Hepatocyte (in vitro differentiated cells): ENCODE measurements at regions not wholly inside any gene's neighbourhood (a gene's known extent, or its start where the extent isn't known, plus 50 kb on each side); places are given as distances from the start of the nearest gene placed in this dataset.

Experiments used
- DNase-seq: peaks from one replicate; pipeline ENCODE4 v3.0.0-alpha.2; 2016; ENCODE audit warnings: low spot score
- H2AFZ ChIP-seq: fragments of 200-600 bp; sonication (generic); 2 replicates; pipeline ENCODE4 v1.6.0; 2016; ENCODE audit warnings: antibody characterized with exemption, mild to moderate bottlenecking
- H3K27ac ChIP-seq: fragments of 200-600 bp; sonication (generic); 2 replicates; pipeline ENCODE4 v1.5.1; 2016; ENCODE audit warnings: mild to moderate bottlenecking
- H3K27me3 ChIP-seq: fragments of 200-600 bp; sonication (generic); 2 replicates; pipeline ENCODE4 v1.6.1; 2016
- H3K36me3 ChIP-seq: fragments of 200-600 bp; sonication (generic); replicated peaks from 2 replicates; pipeline ENCODE4 v1.5.1; 2016; ENCODE audit warnings: low read depth; ENCODE audit not compliant: insufficient read depth
- H3K4me1 ChIP-seq: fragments of 200-600 bp; sonication (generic); 2 replicates; pipeline ENCODE4 v1.5.1; 2016; ENCODE audit warnings: mild to moderate bottlenecking, moderate library complexity; ENCODE audit not compliant: insufficient read depth
- H3K4me2 ChIP-seq: fragments of 200-600 bp; sonication (generic); 2 replicates; pipeline ENCODE4 v1.6.0; 2016
- H3K4me3 ChIP-seq: fragments of 200-600 bp; sonication (generic); 2 replicates; pipeline ENCODE4 v1.5.1; 2016; ENCODE audit warnings: mild to moderate bottlenecking
- H3K79me2 ChIP-seq: fragments of 200-600 bp; sonication (generic); 2 replicates; pipeline ENCODE4 v1.6.0; 2017; ENCODE audit warnings: mild to moderate bottlenecking
- H3K9me2 ChIP-seq: fragments of 200-600 bp; sonication (generic); replicated peaks from 2 replicates; pipeline ENCODE4 v1.6.0; 2017; ENCODE audit warnings: mild to moderate bottlenecking; ENCODE audit not compliant: insufficient read depth
- H3K9me3 ChIP-seq: fragments of 200-600 bp; sonication (generic); 2 replicates; pipeline ENCODE4 v1.5.1; 2016; ENCODE audit warnings: low read depth, mild to moderate bottlenecking
- H4K20me1 ChIP-seq: fragments of 200-600 bp; sonication (generic); 2 replicates; pipeline ENCODE4 v1.6.0; 2016; ENCODE audit warnings: mild to moderate bottlenecking; ENCODE audit not compliant: insufficient read depth, poor library complexity, severe bottlenecking
- EZH2 ChIP-seq: fragments of 200-600 bp; sonication (generic); IDR thresholded peaks from 2 replicates; pipeline ENCODE4 v1.6.1; 2016; ENCODE audit warnings: antibody characterized with exemption, mild to moderate bottlenecking, borderline replicate concordance
- EZH2phosphoT487 ChIP-seq: fragments of 200-600 bp; sonication (generic); IDR thresholded peaks from one replicate; pipeline ENCODE4 v1.6.1; 2018; ENCODE audit warnings: antibody characterized with exemption, mild to moderate bottlenecking, low read depth, moderate library complexity; ENCODE audit not compliant: unreplicated experiment, severe bottlenecking
- WGBS: methylation state at CpG from one replicate; pipeline ENCODE4 v1.1.6; 2016; ENCODE audit warnings: low lambda C conversion rate; ENCODE audit errors: missing lambda C conversion rate; 5-methylcytosine and 5-hydroxymethylcytosine counted together
- TF ChIP-seq, protein P1 (sequence below): fragments of 200-600 bp; sonication (generic); IDR thresholded peaks from 2 replicates; pipeline ENCODE4 v1.5.1; 2016; ENCODE audit warnings: antibody characterized with exemption, mild to moderate bottlenecking; ENCODE audit not compliant: poor library complexity

DNA sequence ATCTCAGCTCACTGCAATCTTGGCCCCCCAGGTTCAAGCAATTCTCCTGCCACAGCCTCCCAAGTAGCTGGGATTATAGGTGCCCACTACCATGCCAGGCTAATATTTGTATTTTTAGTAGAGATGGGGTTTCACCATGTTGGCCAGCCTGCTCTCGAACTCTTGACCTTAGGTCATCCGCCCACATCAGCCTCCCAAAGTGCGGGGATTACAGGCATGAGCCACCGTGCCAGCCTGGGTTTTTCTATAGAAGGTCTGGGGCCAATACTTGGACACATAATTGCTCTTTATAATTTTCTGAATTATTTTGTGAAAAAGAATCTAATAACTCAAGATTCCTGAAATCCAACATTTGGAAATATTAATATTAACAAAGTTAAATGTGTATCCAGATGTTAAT is 1267.7 kb upstream of the ADGRL4 start:
- TF ChIP-seq, protein P1, sequence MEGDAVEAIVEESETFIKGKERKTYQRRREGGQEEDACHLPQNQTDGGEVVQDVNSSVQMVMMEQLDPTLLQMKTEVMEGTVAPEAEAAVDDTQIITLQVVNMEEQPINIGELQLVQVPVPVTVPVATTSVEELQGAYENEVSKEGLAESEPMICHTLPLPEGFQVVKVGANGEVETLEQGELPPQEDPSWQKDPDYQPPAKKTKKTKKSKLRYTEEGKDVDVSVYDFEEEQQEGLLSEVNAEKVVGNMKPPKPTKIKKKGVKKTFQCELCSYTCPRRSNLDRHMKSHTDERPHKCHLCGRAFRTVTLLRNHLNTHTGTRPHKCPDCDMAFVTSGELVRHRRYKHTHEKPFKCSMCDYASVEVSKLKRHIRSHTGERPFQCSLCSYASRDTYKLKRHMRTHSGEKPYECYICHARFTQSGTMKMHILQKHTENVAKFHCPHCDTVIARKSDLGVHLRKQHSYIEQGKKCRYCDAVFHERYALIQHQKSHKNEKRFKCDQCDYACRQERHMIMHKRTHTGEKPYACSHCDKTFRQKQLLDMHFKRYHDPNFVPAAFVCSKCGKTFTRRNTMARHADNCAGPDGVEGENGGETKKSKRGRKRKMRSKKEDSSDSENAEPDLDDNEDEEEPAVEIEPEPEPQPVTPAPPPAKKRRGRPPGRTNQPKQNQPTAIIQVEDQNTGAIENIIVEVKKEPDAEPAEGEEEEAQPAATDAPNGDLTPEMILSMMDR, result no peak
- TF ChIP-seq EZH2phosphoT487 (no peak), EZH2 (no peak)
- Histone ChIP-seq H3K27ac (no peak overlapping the region), H3K9me3 (no peaks in the 10 kb centered on the region), H3K27me3 (no peaks in the 10 kb centered on the region), H3K9me2 (no peaks in the 10 kb centered on the region), H3K4me3 (no peak overlapping the region), H3K36me3 (no peaks in the 10 kb centered on the region), H2AFZ (no peak overlapping the region), H4K20me1 (no peaks in the 10 kb centered on the region), H3K79me2 (no peaks in the 10 kb centered on the region), H3K4me2 (no peak overlapping the region), H3K4me1 (no peaks in the 10 kb centered on the region)
- no peak for DNase-seq
- WGBS, result 95% methylated on average over 4 of the region's 4 CpGs

DNA sequence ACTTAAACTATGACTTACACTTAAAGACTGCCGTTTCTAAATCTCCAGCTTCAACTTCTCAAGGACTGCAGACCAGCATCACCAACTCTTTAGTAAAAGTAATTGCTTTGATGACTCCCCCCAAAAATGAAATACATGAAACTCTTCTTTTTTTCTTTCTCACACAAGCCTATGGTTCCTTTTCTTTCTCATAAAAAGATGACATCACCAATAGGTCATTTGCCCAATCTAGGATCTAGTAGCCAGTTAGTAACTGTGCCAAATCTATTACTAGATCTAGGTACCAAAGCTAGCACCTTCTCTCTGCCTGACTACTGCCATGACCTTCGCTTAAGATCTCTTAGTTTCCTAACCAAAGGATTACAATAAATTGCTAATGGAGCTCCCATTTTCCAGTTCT is 1266.0 kb upstream of the ADGRL4 start:
- H4K20me1 ChIP-seq, result no peaks in the 10 kb centered on the region
- WGBS, result 89% methylated on average over 2 of the region's 2 CpGs
- TF ChIP-seq EZH2phosphoT487 (no peak), EZH2 (no peak)
- TF ChIP-seq, protein P1, result no peak

DNA sequence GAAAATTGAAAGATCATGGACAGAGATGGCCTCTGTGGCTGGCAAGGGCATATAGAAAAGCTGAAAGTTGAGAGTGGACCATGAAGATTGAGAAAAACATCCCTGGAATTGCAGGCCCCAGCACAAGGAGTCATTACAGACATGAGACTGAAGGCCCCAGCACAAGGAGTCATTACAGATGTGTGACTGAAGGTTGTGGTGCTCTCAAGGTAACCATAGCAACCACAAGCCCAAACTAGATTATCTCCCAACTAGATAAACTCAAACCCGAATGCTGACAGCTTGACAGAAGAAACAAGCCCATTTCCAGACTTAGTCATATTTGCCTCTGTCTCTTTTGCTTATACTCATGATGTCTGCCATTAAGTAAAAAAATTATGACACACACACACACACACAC is 1252.1 kb upstream of the ADGRL4 start:
- H3K27ac ChIP-seq, result no peak overlapping the region
- H2AFZ ChIP-seq, result no peak overlapping the region
- H4K20me1 ChIP-seq, result no peaks in the 10 kb centered on the region
- H3K4me2 ChIP-seq, result no peak overlapping the region
- DNase-seq, result peak; percentile 54
- no peak overlapping the region for H3K4me3 ChIP-seq
- H3K36me3 ChIP-seq, result no peaks in the 10 kb centered on the region
- H3K9me3 ChIP-seq, result no peaks in the 10 kb centered on the region
- no peaks in the 10 kb centered on the region for H3K9me2 ChIP-seq
- no peaks in the 10 kb centered on the region for H3K27me3 ChIP-seq
- TF ChIP-seq, protein P1, result no peak
- TF ChIP-seq EZH2phosphoT487 (no peak), EZH2 (no peak)
- H3K79me2 ChIP-seq, result no peaks in the 10 kb centered on the region
- 6% methylated on average over 1 of the region's 1 CpG for WGBS
- no peaks in the 10 kb centered on the region for H3K4me1 ChIP-seq

More for the DNA sequence above, 1266.0 kb upstream of the ADGRL4 start:
- no peak overlapping the region for H3K27ac ChIP-seq
- no peak overlapping the region for H3K4me2 ChIP-seq
- H3K27me3 ChIP-seq, result no peaks in the 10 kb centered on the region
- H3K4me1 ChIP-seq, result no peaks in the 10 kb centered on the region
- no peak overlapping the region for H3K4me3 ChIP-seq
- no peaks in the 10 kb centered on the region for H3K9me2 ChIP-seq
- H2AFZ ChIP-seq, result no peak overlapping the region
- no peak for DNase-seq
- H3K36me3 ChIP-seq, result no peaks in the 10 kb centered on the region
- H3K79me2 ChIP-seq, result no peaks in the 10 kb centered on the region
- no peaks in the 10 kb centered on the region for H3K9me3 ChIP-seq

DNA sequence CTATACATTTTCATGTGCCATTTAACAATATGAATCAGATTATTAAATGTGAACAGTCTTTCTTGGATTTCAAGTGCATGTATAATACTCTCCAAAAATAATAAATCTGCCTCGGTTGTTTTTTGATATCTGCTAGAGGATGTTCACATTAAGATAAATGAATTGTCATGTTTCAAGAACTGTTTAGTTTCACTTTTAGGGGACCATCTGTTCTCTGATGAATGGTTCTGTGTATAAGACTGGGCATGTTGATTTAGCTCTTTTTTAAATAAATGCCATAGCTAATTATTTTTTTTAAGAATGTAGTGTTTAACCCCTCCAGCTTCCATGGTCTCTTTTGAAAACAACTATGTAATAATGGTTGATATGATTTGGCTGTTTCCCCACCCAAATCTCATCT is 1245.1 kb upstream of the ADGRL4 start:
- Histone ChIP-seq H2AFZ (no peak overlapping the region), H3K27ac (no peak overlapping the region), H3K4me1 (no peaks in the 10 kb centered on the region), H3K79me2 (no peaks in the 10 kb centered on the region), H3K36me3 (no peaks in the 10 kb centered on the region), H3K27me3 (no peaks in the 10 kb centered on the region), H3K9me2 (no peaks in the 10 kb centered on the region), H3K4me2 (no peak overlapping the region), H4K20me1 (no peaks in the 10 kb centered on the region), H3K4me3 (no peak overlapping the region), H3K9me3 (peaks cover 4% of the 10 kb centered on the region)
- no peak for DNase-seq
- WGBS, result 85% methylated on average over 1 of the region's 1 CpG
- TF ChIP-seq EZH2 (no peak), EZH2phosphoT487 (no peak)
- TF ChIP-seq, protein P1, result no peak
